ENCODE measurements at regions not wholly inside any gene's neighbourhood (a gene's known extent, or its start where the extent isn't known, plus 50 kb on each side); places are given as distances from the start of the nearest gene placed in this dataset.

- no peak for TF ChIP-seq CTCF (IDR thresholded peaks at IDR 0.05; ENCODE audit: insufficient read depth, missing control alignments)
- FAIRE-seq (no peak), DNase-seq (ENCODE audit: insufficient read length, low spot score) (no peak)
These were observed 2125.3 kb upstream of the RAG2 start for GRCh38 chr11:38723361-38723760.

- FAIRE-seq, result no peak
- no peak for TF ChIP-seq CTCF (IDR thresholded peaks at IDR 0.05; ENCODE audit: insufficient read depth, missing control alignments)
- no peak for DNase-seq (ENCODE audit: insufficient read length, low spot score)
These were observed 2123.7 kb upstream of the RAG2 start for GRCh38 chr11:38721586-38722315.

- TF ChIP-seq CTCF (IDR thresholded peaks at IDR 0.05; ENCODE audit: insufficient read depth, missing control alignments), result no peak
- DNase-seq (ENCODE audit: insufficient read length, low spot score), result no peak
- FAIRE-seq, result no peak
These were observed 2120.6 kb upstream of the RAG2 start for GRCh38 chr11:38718659-38719058.

- TF ChIP-seq CTCF (IDR thresholded peaks at IDR 0.05; ENCODE audit: insufficient read depth, missing control alignments), result no peak
- DNase-seq (ENCODE audit: insufficient read length, low spot score) (no peak), FAIRE-seq (no peak)
These were observed 2120.0 kb upstream of the RAG2 start for GRCh38 chr11:38718049-38718448.

GRCh38 chr11:38711110-38711509 lies 2113.1 kb upstream of the RAG2 start:
- FAIRE-seq (no peak), DNase-seq (ENCODE audit: insufficient read length, low spot score) (no peak)
- no peak for TF ChIP-seq CTCF (IDR thresholded peaks at IDR 0.05; ENCODE audit: insufficient read depth, missing control alignments)

GRCh38 chr11:38710262-38710661 lies 2112.2 kb upstream of the RAG2 start:
- TF ChIP-seq CTCF (IDR thresholded peaks at IDR 0.05; ENCODE audit: insufficient read depth, missing control alignments), result no peak
- no peak for FAIRE-seq
- DNase-seq (ENCODE audit: insufficient read length, low spot score), result no peak

GRCh38 chr11:38700111-38700510 lies 2102.1 kb upstream of the RAG2 start:
- FAIRE-seq, result no peak

More at GRCh38 chr11:38700111-38700510, 2102.1 kb upstream of the RAG2 start:
- DNase-seq (ENCODE audit: insufficient read length, low spot score), result no peak
- TF ChIP-seq CTCF (IDR thresholded peaks at IDR 0.05; ENCODE audit: insufficient read depth, missing control alignments), result no peak
